Right renal pelvis (tissue), 4 donors: ENCODE measurements at regions not wholly inside any gene's neighbourhood (a gene's known extent, or its start where the extent isn't known, plus 50 kb on each side); places are given as distances from the start of the nearest gene placed in this dataset.

Source experiments
- DNase-seq, 4 donors: peaks; one replicate each; pipeline ENCODE4 v3.0.0-alpha.2; 2013; ENCODE audit warnings: low read depth in 4 of 4, low spot score in 3 of 4, missing footprints in 1 of 4

DNA sequence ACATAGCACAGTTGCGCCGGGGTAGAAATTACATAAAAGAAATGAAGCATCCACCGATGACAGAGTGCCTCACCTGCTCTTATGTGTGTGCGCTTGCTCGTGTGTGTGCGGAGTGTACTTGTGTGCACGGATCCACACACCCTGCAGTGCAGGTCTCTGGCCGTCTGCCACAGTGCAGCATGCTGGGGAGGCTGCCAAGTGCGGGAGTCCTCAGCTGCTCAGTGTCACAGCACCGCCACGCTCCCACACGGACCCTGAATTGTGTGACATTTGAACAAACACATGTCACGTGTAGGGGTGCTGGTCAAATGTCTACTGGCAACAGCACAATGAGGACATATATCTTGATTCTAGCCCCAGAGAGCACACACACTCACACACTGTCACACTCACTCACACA lies 243.0 kb upstream of the MYOCD start:
- no peak for DNase-seq

DNA sequence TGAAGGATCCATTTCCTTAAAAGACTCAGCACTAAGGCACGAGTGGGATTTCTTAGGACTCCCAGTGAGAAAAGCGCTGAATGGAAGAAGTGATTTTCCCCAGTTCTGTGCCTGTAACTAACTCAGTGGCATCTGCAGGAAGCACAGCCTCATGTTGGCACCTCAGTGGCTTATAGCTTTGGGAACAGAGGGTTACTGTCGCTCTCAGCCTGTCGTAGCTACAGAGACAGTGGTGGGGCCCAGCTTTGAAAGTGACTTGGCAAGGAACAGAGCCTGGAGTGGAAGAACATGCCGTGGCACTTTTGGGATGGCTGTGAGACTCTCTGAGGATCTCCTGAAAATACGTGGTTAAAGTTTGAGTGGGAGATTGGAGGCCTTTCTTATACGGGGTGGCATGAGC lies 242.4 kb upstream of the MYOCD start:
- DNase-seq: no peak

GRCh38 chr17:12429116-12429515 lies 236.6 kb upstream of the MYOCD start:
- no peak for DNase-seq

DNA sequence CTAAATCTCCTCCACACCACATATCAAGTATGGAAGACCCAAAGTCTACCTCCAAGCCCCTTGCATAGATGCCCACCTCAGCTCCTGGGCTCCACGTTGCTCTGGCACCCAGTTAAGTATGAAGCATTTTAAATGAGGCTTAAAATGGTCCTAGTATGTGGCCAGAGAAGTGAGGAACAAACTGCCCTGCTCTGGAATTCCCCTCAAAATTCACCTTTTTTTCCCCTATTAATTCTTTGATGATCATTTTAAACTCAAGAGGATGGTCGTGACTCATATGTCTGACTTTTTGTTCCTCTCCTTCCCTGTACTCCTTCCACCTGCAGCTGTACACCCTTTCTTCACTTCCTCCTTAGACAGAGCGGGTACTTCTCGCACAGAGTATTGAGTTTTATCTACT lies 234.5 kb upstream of the MYOCD start:
- no peak for DNase-seq

GRCh38 chr17:12438212-12438611 lies 227.5 kb upstream of the MYOCD start:
- no peak for DNase-seq

- no peak for DNase-seq
Observed at GRCh38 chr17:12438813-12439586, 226.7 kb upstream of the MYOCD start.

DNA sequence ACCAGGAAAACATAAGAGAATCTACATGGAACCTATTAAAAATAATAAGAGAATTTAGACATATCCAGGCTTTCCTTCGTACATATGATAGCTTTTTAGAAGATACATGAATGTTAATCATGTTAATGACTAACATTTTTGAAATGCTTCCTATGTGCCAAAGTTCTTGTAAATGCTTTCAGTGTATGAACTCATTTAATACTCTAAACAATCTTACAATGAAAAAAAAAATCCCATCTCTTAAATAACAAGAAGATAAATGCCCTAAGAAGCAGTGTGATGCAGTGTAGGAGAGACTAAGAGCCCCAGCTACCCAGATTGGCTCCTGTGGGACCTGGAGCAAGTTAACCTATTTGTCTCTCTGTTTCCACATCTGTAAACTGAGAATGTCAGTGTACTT lies 220.4 kb upstream of the MYOCD start:
- no peak for DNase-seq

- no peak for DNase-seq
Observed at GRCh38 chr17:12457493-12457892, 208.2 kb upstream of the MYOCD start.

- no peak for DNase-seq
Observed at GRCh38 chr17:12459736-12460135, 206.0 kb upstream of the MYOCD start.

DNA sequence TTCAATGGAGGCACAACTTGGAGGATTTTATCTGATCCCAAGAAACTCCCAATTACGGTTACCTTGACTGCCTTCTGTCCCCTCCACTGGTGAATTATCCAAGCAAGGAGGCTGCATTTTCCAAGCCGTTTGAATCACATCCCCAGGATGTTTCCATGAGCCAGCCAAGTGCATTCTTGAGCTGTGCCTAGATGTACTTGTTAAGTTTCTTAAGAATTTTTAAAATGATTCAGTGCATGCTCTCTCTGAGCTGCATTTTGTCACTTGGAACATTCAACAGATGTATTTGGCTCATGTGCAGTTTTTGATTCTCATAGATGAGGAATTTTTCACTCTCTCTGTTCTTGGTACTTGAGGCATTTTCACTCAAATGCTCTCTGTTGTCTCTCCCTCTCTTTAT lies 202.6 kb upstream of the MYOCD start:
- DNase-seq: no peak

DNA sequence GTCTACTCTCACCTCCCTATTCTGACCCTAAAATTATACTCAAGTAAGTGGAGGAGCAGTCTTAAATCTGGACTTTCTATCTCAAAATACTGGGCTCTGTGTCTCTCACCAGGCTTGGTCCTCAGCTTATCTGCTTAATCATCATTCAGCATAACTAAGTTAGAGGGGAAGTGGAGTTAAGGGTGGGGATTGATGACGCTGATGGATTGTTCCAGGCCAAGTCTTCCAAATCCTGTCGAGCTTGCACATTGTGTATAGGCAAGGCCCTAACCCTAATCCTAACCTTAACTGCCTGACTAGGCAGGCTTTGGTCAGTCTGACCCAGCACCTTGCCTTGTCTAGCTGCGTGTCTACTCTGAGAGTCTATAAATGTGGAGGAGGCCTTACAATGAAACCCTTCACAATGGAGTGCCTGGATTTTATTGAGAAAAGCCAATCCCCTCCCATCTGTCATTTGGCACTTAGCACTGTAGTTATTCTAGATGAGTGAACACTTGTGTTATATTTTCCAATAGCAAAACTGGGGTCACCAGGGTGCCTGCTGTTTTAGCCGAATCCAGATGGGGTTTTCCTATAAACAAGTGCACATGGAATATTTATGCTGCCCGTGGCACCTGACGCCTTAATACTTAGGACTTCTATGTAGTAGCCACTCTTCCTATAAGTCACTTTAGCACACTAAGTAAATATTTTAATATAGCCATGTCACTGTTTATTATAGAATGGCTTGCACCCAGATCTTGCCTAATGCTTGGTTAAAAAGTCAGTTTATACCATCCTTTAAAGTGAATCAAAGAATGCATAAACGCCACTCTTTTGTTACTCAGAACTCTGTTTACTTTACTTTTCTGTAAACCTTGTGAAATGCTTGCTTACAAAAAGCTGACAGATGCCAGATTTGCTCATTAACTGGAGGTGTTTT lies 193.2 kb upstream of the MYOCD start:
- no peak for DNase-seq

GRCh38 chr17:12478311-12478710 lies 187.4 kb upstream of the MYOCD start:
- DNase-seq: no peak

DNA sequence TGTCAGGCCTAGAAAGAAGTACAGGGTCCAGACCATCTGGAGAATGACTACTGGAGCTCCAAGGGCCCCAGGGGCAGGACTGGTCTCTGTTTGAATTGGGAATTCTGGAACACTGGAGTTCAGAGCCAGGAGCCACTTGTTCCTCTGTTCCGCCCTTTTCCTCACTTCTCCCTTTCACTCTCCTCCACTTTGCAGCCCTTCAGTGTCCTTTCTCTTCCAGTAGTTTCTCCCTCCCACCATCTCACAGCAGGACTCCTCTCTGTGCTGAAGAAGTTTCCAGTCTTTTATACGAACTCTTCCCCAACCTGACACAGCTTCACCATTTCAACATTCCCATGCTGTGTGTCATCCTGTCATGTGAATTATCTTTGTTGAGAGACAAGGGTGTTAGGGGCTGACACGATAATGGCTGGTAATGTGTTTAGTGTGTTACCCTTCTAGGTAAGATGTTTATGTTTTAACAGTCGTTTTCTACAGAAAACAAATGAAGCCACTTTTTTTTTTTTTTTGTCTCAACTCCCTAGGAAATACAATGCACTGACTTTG lies 180.3 kb upstream of the MYOCD start:
- no peak for DNase-seq

DNA sequence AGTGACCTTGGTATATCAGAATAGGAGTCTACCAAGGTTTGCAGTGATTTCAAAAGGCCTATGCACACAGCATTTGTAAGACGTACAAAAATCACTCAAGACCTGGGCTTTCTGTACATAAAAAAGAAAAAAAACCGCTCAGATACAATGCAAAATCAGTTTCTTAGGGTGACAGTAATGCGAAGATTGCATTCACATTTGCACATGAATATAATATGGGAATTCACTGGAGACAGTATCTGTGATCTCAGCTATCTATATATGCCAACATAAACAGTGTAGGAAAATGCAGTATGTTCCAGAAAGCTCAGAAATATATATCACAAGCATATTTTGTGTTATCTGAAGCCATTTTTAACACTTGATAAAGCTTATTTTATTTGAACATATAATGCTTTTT lies 176.4 kb upstream of the MYOCD start:
- no peak for DNase-seq

DNA sequence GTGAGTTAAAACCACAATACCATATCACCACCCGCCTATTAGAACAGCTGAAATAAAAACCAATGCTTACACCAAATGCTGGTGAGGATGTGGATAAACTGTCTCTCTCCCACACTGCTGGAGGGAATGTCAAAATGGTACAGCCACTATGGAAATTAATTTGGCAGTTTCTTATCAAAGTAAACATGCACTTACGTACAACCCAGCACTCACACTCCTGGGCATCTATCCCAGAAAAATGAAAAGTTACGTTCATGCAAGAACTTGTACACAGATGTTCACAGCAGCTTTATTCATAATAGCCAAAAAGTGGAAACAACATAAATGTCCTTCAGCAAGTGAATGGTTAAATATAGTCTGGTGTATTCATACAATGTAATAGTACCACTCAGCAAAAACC lies 173.2 kb upstream of the MYOCD start:
- DNase-seq: no peak

- no peak for DNase-seq
Observed at GRCh38 chr17:12505866-12506265, 159.8 kb upstream of the MYOCD start.

GRCh38 chr17:12507026-12507595 lies 158.6 kb upstream of the MYOCD start:
- DNase-seq: no peak

- no peak for DNase-seq
Observed at GRCh38 chr17:12509801-12510200, 155.9 kb upstream of the MYOCD start.

- DNase-seq: no peak
Observed at GRCh38 chr17:12510535-12510934, 155.2 kb upstream of the MYOCD start.

DNA sequence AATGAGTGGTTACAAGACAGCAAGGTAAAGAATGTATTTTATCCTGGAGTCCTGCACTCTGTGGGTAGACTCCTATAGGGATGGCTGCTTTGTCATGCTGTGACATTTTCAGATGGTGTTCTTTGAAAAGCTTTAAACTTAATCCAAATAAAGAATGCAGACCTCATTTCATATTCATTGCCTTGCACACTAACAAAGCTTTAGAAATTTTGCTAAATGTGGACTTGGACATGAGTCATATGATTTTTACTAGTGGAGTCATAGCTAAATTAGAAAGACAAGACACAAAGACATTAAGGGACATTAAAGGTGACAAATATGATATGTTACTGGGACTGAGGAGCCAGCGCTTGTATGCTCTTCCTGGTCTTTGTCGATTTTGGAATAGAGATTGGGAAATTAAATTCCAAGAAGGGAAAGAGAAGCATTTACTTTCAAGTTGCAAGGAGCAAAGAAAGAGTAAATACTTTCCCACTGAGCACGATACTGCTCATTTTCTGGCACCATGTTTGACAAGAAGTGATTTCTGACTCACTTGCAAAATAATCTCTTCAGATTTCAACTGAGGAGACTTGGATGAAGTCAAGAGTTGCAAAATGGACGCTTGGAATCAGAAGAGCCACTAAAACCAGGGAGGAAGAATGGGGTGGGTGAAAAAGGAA lies 152.9 kb upstream of the MYOCD start:
- no peak for DNase-seq

DNA sequence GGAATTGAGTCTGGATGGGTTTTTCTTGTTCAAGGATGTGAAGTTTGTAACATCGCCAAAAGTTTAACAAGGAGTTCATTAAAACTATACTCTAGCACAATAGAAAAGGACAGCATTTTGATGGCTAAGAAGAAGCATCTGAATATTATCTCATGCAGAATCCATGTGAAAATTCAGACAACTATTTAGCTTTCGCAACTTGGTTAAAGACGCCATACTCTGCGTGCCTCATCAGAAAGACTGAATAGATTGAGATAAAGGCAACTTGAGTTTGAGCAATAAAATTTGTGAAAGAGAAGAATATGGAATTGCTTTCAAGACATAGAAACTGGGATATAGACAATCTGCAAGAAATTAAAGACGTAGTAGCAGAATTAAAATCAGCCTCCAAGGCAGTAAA lies 151.1 kb upstream of the MYOCD start:
- no peak for DNase-seq
